LoVo (cell line): ENCODE measurements at regions not wholly inside any gene's neighbourhood (a gene's known extent, or its start where the extent isn't known, plus 50 kb on each side); places are given as distances from the start of the nearest gene placed in this dataset.

ENCODE experiments used
- DNase-seq: peaks from one replicate; pipeline ENCODE4 v3.0.0-alpha.2; 2016; ENCODE audit warnings: low spot score

- DNase-seq, result no peak
Measured at GRCh38 chr10:100612601-100613595, 77.2 kb downstream of the HIF1AN start.

GRCh38 chr10:100613846-100614245, 78.1 kb downstream of the HIF1AN start:
- DNase-seq, result no peak

GRCh38 chr10:100614429-100615095, 78.8 kb downstream of the HIF1AN start:
- no peak for DNase-seq

GRCh38 chr10:100615241-100615640, 79.5 kb downstream of the HIF1AN start:
- no peak for DNase-seq

GRCh38 chr10:100615908-100616307, 80.2 kb downstream of the HIF1AN start:
- DNase-seq, result no peak

- no peak for DNase-seq
Measured at GRCh38 chr10:100618091-100618615, 82.4 kb downstream of the HIF1AN start.

- DNase-seq, result no peak
Measured at GRCh38 chr10:100618632-100619255, 83.0 kb downstream of the HIF1AN start.

- no peak for DNase-seq
Measured at GRCh38 chr10:100620087-100620835, 84.5 kb downstream of the HIF1AN start.

GRCh38 chr10:100621360-100622205, 85.8 kb downstream of the HIF1AN start:
- no peak for DNase-seq

GRCh38 chr10:100622946-100623345, 87.2 kb downstream of the HIF1AN start:
- no peak for DNase-seq

- DNase-seq, result no peak
Measured at GRCh38 chr10:100623521-100624230, 87.9 kb downstream of the HIF1AN start.

- DNase-seq, result no peak
Measured at GRCh38 chr10:100624298-100624697, 88.6 kb downstream of the HIF1AN start.

GRCh38 chr10:100625816-100626215, 90.1 kb downstream of the HIF1AN start:
- no peak for DNase-seq

GRCh38 chr10:100628061-100628460, 92.3 kb downstream of the HIF1AN start:
- DNase-seq, result no peak

GRCh38 chr10:100631192-100631591, 95.4 kb downstream of the HIF1AN start:
- DNase-seq, result no peak

- no peak for DNase-seq
Measured at GRCh38 chr10:100632027-100632426, 96.3 kb downstream of the HIF1AN start.

- no peak for DNase-seq
Measured at GRCh38 chr10:100634034-100634433, 98.3 kb downstream of the HIF1AN start.

GRCh38 chr10:100636848-100637553, 101.3 kb downstream of the HIF1AN start:
- no peak for DNase-seq

- DNase-seq, result no peak
Measured at GRCh38 chr10:100637785-100638184, 102.0 kb downstream of the HIF1AN start.
